ENCODE measurements at regions not wholly inside any gene's neighbourhood (a gene's known extent, or its start where the extent isn't known, plus 50 kb on each side); places are given as distances from the start of the nearest gene placed in this dataset.

DNA sequence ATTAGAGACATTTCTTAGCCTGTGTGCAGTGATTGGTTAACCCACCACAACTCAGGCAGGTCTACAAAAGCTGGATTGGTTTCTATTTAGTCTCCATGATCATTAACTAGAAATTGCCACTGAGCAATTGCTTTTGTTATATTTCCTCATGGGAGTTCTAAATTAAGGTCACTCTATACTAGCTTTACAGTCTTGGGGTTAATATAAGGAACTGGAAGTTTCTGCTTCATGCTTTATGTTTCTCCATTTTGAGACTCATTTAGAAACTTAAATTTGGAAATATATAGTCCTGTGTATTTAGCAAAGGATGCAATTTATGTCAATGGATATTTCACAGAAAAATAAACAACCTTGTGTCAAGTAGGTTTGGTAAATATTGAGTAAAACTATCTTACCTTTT lies 137.5 kb downstream of the HLX start:
- Histone ChIP-seq H2AFZ (ENCODE audit: low read depth, low read length) (no peak overlapping the region), H3K27me3 (ENCODE audit: insufficient read depth, low read depth, low read length) (no peaks in the 10 kb centered on the region), H3K36me3 (ENCODE audit: insufficient read depth, low read length) (no peaks in the 10 kb centered on the region), H3K9ac (ENCODE audit: low read length) (no peak overlapping the region), H3K9me2 (ENCODE audit: insufficient read depth, low read length) (no peaks in the 10 kb centered on the region), H3K9me3 (ENCODE audit: low read length) (no peaks in the 10 kb centered on the region), H4K20me1 (ENCODE audit: insufficient read depth) (no peaks in the 10 kb centered on the region), H3F3A (ENCODE audit: insufficient read depth, low read length, poor library complexity, severe bottlenecking) (no peaks in the 10 kb centered on the region), H3K4me3 (ENCODE audit: low read length) (no peak overlapping the region), H3K27ac (ENCODE audit: low read length) (no peak overlapping the region), H3K4me2 (ENCODE audit: low read length) (no peak overlapping the region), H3K79me2 (replicated peaks; ENCODE audit: insufficient read depth, low read length) (no peaks in the 10 kb centered on the region)
- TF ChIP-seq TAF1 (IDR thresholded peaks at IDR 0.05; ENCODE audit: low read depth): no peak
- TF ChIP-seq, protein P1, sequence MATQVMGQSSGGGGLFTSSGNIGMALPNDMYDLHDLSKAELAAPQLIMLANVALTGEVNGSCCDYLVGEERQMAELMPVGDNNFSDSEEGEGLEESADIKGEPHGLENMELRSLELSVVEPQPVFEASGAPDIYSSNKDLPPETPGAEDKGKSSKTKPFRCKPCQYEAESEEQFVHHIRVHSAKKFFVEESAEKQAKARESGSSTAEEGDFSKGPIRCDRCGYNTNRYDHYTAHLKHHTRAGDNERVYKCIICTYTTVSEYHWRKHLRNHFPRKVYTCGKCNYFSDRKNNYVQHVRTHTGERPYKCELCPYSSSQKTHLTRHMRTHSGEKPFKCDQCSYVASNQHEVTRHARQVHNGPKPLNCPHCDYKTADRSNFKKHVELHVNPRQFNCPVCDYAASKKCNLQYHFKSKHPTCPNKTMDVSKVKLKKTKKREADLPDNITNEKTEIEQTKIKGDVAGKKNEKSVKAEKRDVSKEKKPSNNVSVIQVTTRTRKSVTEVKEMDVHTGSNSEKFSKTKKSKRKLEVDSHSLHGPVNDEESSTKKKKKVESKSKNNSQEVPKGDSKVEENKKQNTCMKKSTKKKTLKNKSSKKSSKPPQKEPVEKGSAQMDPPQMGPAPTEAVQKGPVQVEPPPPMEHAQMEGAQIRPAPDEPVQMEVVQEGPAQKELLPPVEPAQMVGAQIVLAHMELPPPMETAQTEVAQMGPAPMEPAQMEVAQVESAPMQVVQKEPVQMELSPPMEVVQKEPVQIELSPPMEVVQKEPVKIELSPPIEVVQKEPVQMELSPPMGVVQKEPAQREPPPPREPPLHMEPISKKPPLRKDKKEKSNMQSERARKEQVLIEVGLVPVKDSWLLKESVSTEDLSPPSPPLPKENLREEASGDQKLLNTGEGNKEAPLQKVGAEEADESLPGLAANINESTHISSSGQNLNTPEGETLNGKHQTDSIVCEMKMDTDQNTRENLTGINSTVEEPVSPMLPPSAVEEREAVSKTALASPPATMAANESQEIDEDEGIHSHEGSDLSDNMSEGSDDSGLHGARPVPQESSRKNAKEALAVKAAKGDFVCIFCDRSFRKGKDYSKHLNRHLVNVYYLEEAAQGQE (IDR thresholded peaks at IDR 0.05; ENCODE audit: borderline replicate concordance): no peak
- no peak for TF ChIP-seq MXI1 (conservative IDR thresholded peaks at IDR 0.05; ENCODE audit: poor library complexity, severe bottlenecking)
- TF ChIP-seq SMC3 (conservative IDR thresholded peaks at IDR 0.05; ENCODE audit: poor library complexity): no peak
- no peak for TF ChIP-seq RAD21 (conservative IDR thresholded peaks at IDR 0.05)
- no peak for TF ChIP-seq EP300 (conservative IDR thresholded peaks at IDR 0.05; ENCODE audit: poor library complexity, severe bottlenecking)
- no peak for TF ChIP-seq POLR2AphosphoS5 (IDR thresholded peaks at IDR 0.05)
- TF ChIP-seq EZH2 (IDR thresholded peaks at IDR 0.05; ENCODE audit: borderline replicate concordance, insufficient read depth, low read length, poor library complexity, severe bottlenecking): no peak
- TF ChIP-seq, protein P2, sequence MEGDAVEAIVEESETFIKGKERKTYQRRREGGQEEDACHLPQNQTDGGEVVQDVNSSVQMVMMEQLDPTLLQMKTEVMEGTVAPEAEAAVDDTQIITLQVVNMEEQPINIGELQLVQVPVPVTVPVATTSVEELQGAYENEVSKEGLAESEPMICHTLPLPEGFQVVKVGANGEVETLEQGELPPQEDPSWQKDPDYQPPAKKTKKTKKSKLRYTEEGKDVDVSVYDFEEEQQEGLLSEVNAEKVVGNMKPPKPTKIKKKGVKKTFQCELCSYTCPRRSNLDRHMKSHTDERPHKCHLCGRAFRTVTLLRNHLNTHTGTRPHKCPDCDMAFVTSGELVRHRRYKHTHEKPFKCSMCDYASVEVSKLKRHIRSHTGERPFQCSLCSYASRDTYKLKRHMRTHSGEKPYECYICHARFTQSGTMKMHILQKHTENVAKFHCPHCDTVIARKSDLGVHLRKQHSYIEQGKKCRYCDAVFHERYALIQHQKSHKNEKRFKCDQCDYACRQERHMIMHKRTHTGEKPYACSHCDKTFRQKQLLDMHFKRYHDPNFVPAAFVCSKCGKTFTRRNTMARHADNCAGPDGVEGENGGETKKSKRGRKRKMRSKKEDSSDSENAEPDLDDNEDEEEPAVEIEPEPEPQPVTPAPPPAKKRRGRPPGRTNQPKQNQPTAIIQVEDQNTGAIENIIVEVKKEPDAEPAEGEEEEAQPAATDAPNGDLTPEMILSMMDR (IDR thresholded peaks at IDR 0.05; ENCODE audit: poor library complexity, severe bottlenecking): no peak

DNA sequence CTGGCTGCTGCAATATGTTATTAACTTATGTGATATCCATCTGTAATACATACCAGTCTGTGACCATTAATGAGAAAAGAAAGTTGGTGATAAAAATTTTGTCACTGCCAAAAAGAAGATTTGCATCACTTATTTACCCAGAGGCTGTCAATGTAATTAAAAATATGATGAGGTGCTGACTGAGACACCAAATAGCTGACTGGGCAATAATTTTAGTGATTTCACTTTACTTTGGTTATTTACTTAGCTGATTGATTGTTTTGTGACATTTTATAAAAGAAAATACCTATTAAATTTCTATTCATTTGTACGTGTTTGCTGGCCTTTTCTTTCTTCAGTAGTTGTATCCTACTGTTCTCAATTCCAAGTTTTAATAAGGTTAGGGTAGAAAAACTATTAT lies 139.2 kb downstream of the HLX start:
- Histone ChIP-seq H2AFZ (ENCODE audit: low read depth, low read length) (no peak overlapping the region), H3K27ac (ENCODE audit: low read length) (no peak overlapping the region)
- TF ChIP-seq RAD21 (conservative IDR thresholded peaks at IDR 0.05) (no peak), SMC3 (conservative IDR thresholded peaks at IDR 0.05; ENCODE audit: poor library complexity) (no peak), EZH2 (IDR thresholded peaks at IDR 0.05; ENCODE audit: borderline replicate concordance, insufficient read depth, low read length, poor library complexity, severe bottlenecking) (no peak), EP300 (conservative IDR thresholded peaks at IDR 0.05; ENCODE audit: poor library complexity, severe bottlenecking) (no peak), POLR2AphosphoS5 (IDR thresholded peaks at IDR 0.05) (no peak), TAF1 (IDR thresholded peaks at IDR 0.05; ENCODE audit: low read depth) (no peak), MXI1 (conservative IDR thresholded peaks at IDR 0.05; ENCODE audit: poor library complexity, severe bottlenecking) (no peak)

More for the DNA sequence above, 139.2 kb downstream of the HLX start:
- Histone ChIP-seq H3K9me3 (ENCODE audit: low read length) (no peaks in the 10 kb centered on the region), H3K4me3 (ENCODE audit: low read length) (no peak overlapping the region), H3K27me3 (ENCODE audit: insufficient read depth, low read depth, low read length) (no peaks in the 10 kb centered on the region), H3K9me2 (ENCODE audit: insufficient read depth, low read length) (no peaks in the 10 kb centered on the region), H4K20me1 (ENCODE audit: insufficient read depth) (no peaks in the 10 kb centered on the region), H3K36me3 (ENCODE audit: insufficient read depth, low read length) (no peaks in the 10 kb centered on the region), H3K4me2 (ENCODE audit: low read length) (no peak overlapping the region), H3K79me2 (replicated peaks; ENCODE audit: insufficient read depth, low read length) (no peaks in the 10 kb centered on the region), H3K9ac (ENCODE audit: low read length) (no peak overlapping the region), H3F3A (ENCODE audit: insufficient read depth, low read length, poor library complexity, severe bottlenecking) (no peaks in the 10 kb centered on the region)
